Limb (tissue), 2 donors: ENCODE measurements at regions not wholly inside any gene's neighbourhood (a gene's known extent, or its start where the extent isn't known, plus 50 kb on each side); places are given as distances from the start of the nearest gene placed in this dataset.
"Not testable (repeated sequence)": the region's sequence is repeated elsewhere in the genome, so short reads cannot be mapped to it uniquely, and the experiment has no call there.

ENCODE experiments used
- DNase-seq, 2 donors: peaks; one replicate each; pipeline ENCODE4 v3.0.0-alpha.2; 2016; ENCODE audit errors: extremely low spot score in 2 of 2

- no peak for DNase-seq
Observed at GRCh38 chr2:116769514-116769913, 1045.0 kb upstream of the DDX18 start.

- no peak for DNase-seq
Observed at GRCh38 chr2:116776556-116776955, 1037.9 kb upstream of the DDX18 start.

- no peak for DNase-seq
Observed at GRCh38 chr2:116787848-116788247, 1026.6 kb upstream of the DDX18 start.

- no peak for DNase-seq
Observed at GRCh38 chr2:116802671-116803070, 1011.8 kb upstream of the DDX18 start.

GRCh38 chr2:116804901-116805300, 1009.6 kb upstream of the DDX18 start:
- DNase-seq: no peak

- not testable (repeated sequence) for DNase-seq
Observed at GRCh38 chr2:116806505-116806904, 1008.0 kb upstream of the DDX18 start.

GRCh38 chr2:116809109-116809508, 1005.4 kb upstream of the DDX18 start:
- DNase-seq: no peak

GRCh38 chr2:116810071-116810470, 1004.4 kb upstream of the DDX18 start:
- no peak for DNase-seq

- DNase-seq: peak in 1 of 2 donors; percentile 17
Observed at GRCh38 chr2:116810645-116811044, 1003.8 kb upstream of the DDX18 start.

- no peak for DNase-seq
Observed at GRCh38 chr2:116819355-116819754, 995.1 kb upstream of the DDX18 start.

- no peak for DNase-seq
Observed at GRCh38 chr2:116820986-116821385, 993.5 kb upstream of the DDX18 start.

- DNase-seq: not testable (repeated sequence)
Observed at GRCh38 chr2:116829543-116829942, 984.9 kb upstream of the DDX18 start.

- no peak for DNase-seq
Observed at GRCh38 chr2:116832148-116832547, 982.3 kb upstream of the DDX18 start.

GRCh38 chr2:116833052-116833451, 981.4 kb upstream of the DDX18 start:
- no peak for DNase-seq

GRCh38 chr2:116842164-116842563, 972.3 kb upstream of the DDX18 start:
- no peak for DNase-seq

GRCh38 chr2:116859708-116860107, 954.8 kb upstream of the DDX18 start:
- no peak for DNase-seq

GRCh38 chr2:116874021-116874420, 940.5 kb upstream of the DDX18 start:
- DNase-seq: no peak

GRCh38 chr2:116877274-116877673, 937.2 kb upstream of the DDX18 start:
- no peak for DNase-seq

GRCh38 chr2:116877944-116878343, 936.5 kb upstream of the DDX18 start:
- DNase-seq: no peak

GRCh38 chr2:116879650-116880160, 934.8 kb upstream of the DDX18 start:
- DNase-seq: no peak

GRCh38 chr2:116891191-116891590, 923.3 kb upstream of the DDX18 start:
- DNase-seq: no peak

- DNase-seq: no peak
Observed at GRCh38 chr2:116911540-116911939, 903.0 kb upstream of the DDX18 start.

- DNase-seq: no peak
Observed at GRCh38 chr2:116915673-116916072, 898.8 kb upstream of the DDX18 start.

GRCh38 chr2:116917196-116917595, 897.3 kb upstream of the DDX18 start:
- DNase-seq: no peak
